GM21619 (cell line): ENCODE measurements at regions not wholly inside any gene's neighbourhood (a gene's known extent, or its start where the extent isn't known, plus 50 kb on each side); places are given as distances from the start of the nearest gene placed in this dataset.
A peak's percentile ranks its signal among the peaks of the same experiment; 100 is the strongest.

Experiments
- ATAC-seq: cut with Tn5 transposase; IDR thresholded peaks from one replicate; pipeline ENCODE4 v1.9.1; 2021; ENCODE audit not compliant: unreplicated experiment

GRCh38 chr1:208820580-208821212 is 576.5 kb upstream of the PLXNA2 start:
- no peak for ATAC-seq

GRCh38 chr1:208821939-208822338 is 577.8 kb upstream of the PLXNA2 start:
- ATAC-seq, result no peak

- ATAC-seq, result no peak
These were observed 581.1 kb upstream of the PLXNA2 start for GRCh38 chr1:208825300-208825699.

- ATAC-seq, result no peak
These were observed 585.4 kb upstream of the PLXNA2 start for GRCh38 chr1:208829595-208829994.

GRCh38 chr1:208834381-208835096 is 590.4 kb upstream of the PLXNA2 start:
- no peak for ATAC-seq

GRCh38 chr1:208835097-208835463 is 590.9 kb upstream of the PLXNA2 start:
- no peak for ATAC-seq

GRCh38 chr1:208835781-208836180 is 591.6 kb upstream of the PLXNA2 start:
- ATAC-seq, result no peak

GRCh38 chr1:208837242-208837641 is 593.1 kb upstream of the PLXNA2 start:
- no peak for ATAC-seq

GRCh38 chr1:208841436-208841835 is 597.3 kb upstream of the PLXNA2 start:
- ATAC-seq, result no peak

- ATAC-seq, result no peak
These were observed 598.3 kb upstream of the PLXNA2 start for GRCh38 chr1:208842451-208842850.

GRCh38 chr1:208844158-208844557 is 600.0 kb upstream of the PLXNA2 start:
- no peak for ATAC-seq

- ATAC-seq, result no peak
These were observed 604.7 kb upstream of the PLXNA2 start for GRCh38 chr1:208848854-208849253.

GRCh38 chr1:208850442-208850841 is 606.3 kb upstream of the PLXNA2 start:
- no peak for ATAC-seq

GRCh38 chr1:208851366-208851765 is 607.2 kb upstream of the PLXNA2 start:
- ATAC-seq, result no peak

GRCh38 chr1:208852911-208853310 is 608.7 kb upstream of the PLXNA2 start:
- ATAC-seq, result no peak

- ATAC-seq, result peak; percentile 80
These were observed 611.2 kb upstream of the PLXNA2 start for GRCh38 chr1:208855403-208855802.

- ATAC-seq, result no peak
These were observed 613.3 kb upstream of the PLXNA2 start for GRCh38 chr1:208857465-208857864.

- no peak for ATAC-seq
These were observed 614.6 kb upstream of the PLXNA2 start for GRCh38 chr1:208858738-208859137.

GRCh38 chr1:208864366-208864965 is 620.3 kb upstream of the PLXNA2 start:
- no peak for ATAC-seq

- no peak for ATAC-seq
These were observed 622.3 kb upstream of the PLXNA2 start for GRCh38 chr1:208866386-208866955.

- no peak for ATAC-seq
These were observed 624.4 kb upstream of the PLXNA2 start for GRCh38 chr1:208868554-208868953.

GRCh38 chr1:208874915-208875314 is 630.7 kb upstream of the PLXNA2 start:
- no peak for ATAC-seq
